GM23338 (cell line): ENCODE measurements at regions not wholly inside any gene's neighbourhood (a gene's known extent, or its start where the extent isn't known, plus 50 kb on each side); places are given as distances from the start of the nearest gene placed in this dataset.

Source experiments
- ATAC-seq: fragments of 200-7000 bp; cut with Tn5 transposase; 3 replicates; pipeline ENCODE4 v1.9.1; 2020
- DNase-seq: peaks from one replicate; pipeline ENCODE4 v3.0.0-alpha.2; 2015; ENCODE audit warnings: low spot score
- H2AFZ ChIP-seq: fragments of 200-600 bp; sonication (generic); 2 replicates; pipeline ENCODE4 v1.8.0; 2016; ENCODE audit warnings: antibody characterized with exemption, mild to moderate bottlenecking, moderate library complexity
- H3F3A ChIP-seq: fragments of 200-600 bp; sonication (generic); replicated peaks from 2 replicates; pipeline ENCODE4 v1.8.0; 2017; ENCODE audit warnings: antibody characterized with exemption, mixed run types, low read depth
- H3K27ac ChIP-seq: fragments of 200-600 bp; sonication (generic); 2 replicates; pipeline ENCODE4 v1.6.1; 2016; ENCODE audit warnings: low read depth
- H3K27me3 ChIP-seq: fragments of 200-600 bp; sonication (generic); 2 replicates; pipeline ENCODE4 v1.8.0; 2016; ENCODE audit warnings: mild to moderate bottlenecking, mixed run types, moderate library complexity; ENCODE audit not compliant: insufficient read depth
- H3K36me3 ChIP-seq: fragments of 200-600 bp; sonication (generic); 2 replicates; pipeline ENCODE4 v1.8.0; 2016; ENCODE audit warnings: mild to moderate bottlenecking; ENCODE audit not compliant: insufficient read depth
- H3K4me1 ChIP-seq: fragments of 200-600 bp; sonication (generic); 2 replicates; pipeline ENCODE4 v1.8.0; 2016; ENCODE audit warnings: mild to moderate bottlenecking, moderate library complexity; ENCODE audit not compliant: insufficient read depth
- H3K4me2 ChIP-seq: fragments of 200-600 bp; sonication (generic); 2 replicates; pipeline ENCODE4 v1.7.1; 2017; ENCODE audit warnings: mixed run types
- H3K4me3 ChIP-seq: fragments of 200-600 bp; sonication (generic); 2 replicates; pipeline ENCODE4 v1.6.1; 2016; ENCODE audit warnings: mixed run types
- H3K79me2 ChIP-seq: fragments of 200-600 bp; sonication (generic); replicated peaks from 2 replicates; pipeline ENCODE4 v1.8.0; 2017; ENCODE audit warnings: mild to moderate bottlenecking; ENCODE audit not compliant: insufficient read depth
- H3K9me2 ChIP-seq: fragments of 200-600 bp; sonication (generic); 2 replicates; pipeline ENCODE4 v1.8.0; 2017; ENCODE audit not compliant: insufficient read depth
- H4K20me1 ChIP-seq: fragments of 200-600 bp; sonication (generic); replicated peaks from 2 replicates; pipeline ENCODE4 v1.8.0; 2017; ENCODE audit warnings: mild to moderate bottlenecking; ENCODE audit not compliant: insufficient read depth
- H3K27ac Mint-ChIP-seq: 2 replicates; pipeline ENCODE4 v1.8.0; 2020; ENCODE audit warnings: inconsistent platforms, mild to moderate bottlenecking, moderate library complexity, mixed read lengths
- H3K27me3 Mint-ChIP-seq: 3 replicates; pipeline ENCODE4 v1.8.0; 2022; ENCODE audit warnings: low read depth, mild to moderate bottlenecking, moderate library complexity, mixed read lengths, inconsistent platforms; ENCODE audit not compliant: insufficient read depth, poor library complexity
- H3K36me3 Mint-ChIP-seq: 3 replicates; pipeline ENCODE4 v1.8.0; 2021; ENCODE audit warnings: low read depth, mild to moderate bottlenecking, inconsistent platforms, moderate library complexity, mixed read lengths
- H3K4me1 Mint-ChIP-seq: 3 replicates; pipeline ENCODE4 v1.8.0; 2020; ENCODE audit warnings: mild to moderate bottlenecking, inconsistent platforms, mixed read lengths
- H3K4me3 Mint-ChIP-seq: 3 replicates; pipeline ENCODE4 v1.8.0; 2021; ENCODE audit warnings: moderate library complexity, mild to moderate bottlenecking, inconsistent platforms, mixed read lengths
- H3K9me3 Mint-ChIP-seq: 3 replicates; pipeline ENCODE4 v1.8.0; 2020; ENCODE audit warnings: moderate library complexity, mild to moderate bottlenecking, inconsistent platforms, mixed read lengths
- CREB1 ChIP-seq: fragments of 250-450 bp; sonication (Bioruptor Pico); IDR thresholded peaks from 2 replicates; pipeline ENCODE4 v1.5.0; 2020; ENCODE audit warnings: low read depth, mild to moderate bottlenecking, moderate library complexity
- EZH2 ChIP-seq: fragments of 200-600 bp; sonication (generic); IDR thresholded peaks from one replicate; pipeline ENCODE4 v1.8.0; 2017; ENCODE audit warnings: antibody characterized with exemption, mild to moderate bottlenecking, low read depth; ENCODE audit not compliant: unreplicated experiment
- EZH2phosphoT487 ChIP-seq: fragments of 200-600 bp; sonication (generic); IDR thresholded peaks from one replicate; pipeline ENCODE4 v1.8.1; 2018; ENCODE audit warnings: antibody characterized with exemption; ENCODE audit not compliant: unreplicated experiment
- JUNB ChIP-seq: IDR thresholded peaks from one replicate; pipeline ENCODE4 v1.6.1; 2016; ENCODE audit warnings: antibody characterized with exemption; ENCODE audit not compliant: unreplicated experiment
- NANOG ChIP-seq: IDR thresholded peaks from 2 replicates; pipeline ENCODE4 v1.6.1; 2016; ENCODE audit warnings: antibody characterized with exemption, borderline replicate concordance
- STAT1 ChIP-seq: IDR thresholded peaks from one replicate; pipeline ENCODE4 v1.6.1; 2016; ENCODE audit warnings: antibody characterized with exemption; ENCODE audit not compliant: unreplicated experiment
- ZNF114 ChIP-seq: fragments of 250-450 bp; sonication (Bioruptor Pico); IDR thresholded peaks from 2 replicates; pipeline ENCODE4 v1.5.0; 2020; ENCODE audit warnings: mild to moderate bottlenecking, moderate library complexity
- ZNF331 ChIP-seq: fragments of 250-450 bp; sonication (Bioruptor Pico); IDR thresholded peaks from 2 replicates; pipeline ENCODE4 v1.5.0; 2020; ENCODE audit warnings: low read depth, mild to moderate bottlenecking, moderate library complexity
- TF ChIP-seq, protein P1 (sequence below): fragments of 250-450 bp; sonication (Bioruptor Pico); IDR thresholded peaks from 2 replicates; pipeline ENCODE4 v1.5.0; 2020; ENCODE audit warnings: mild to moderate bottlenecking, moderate library complexity
- TF ChIP-seq, protein P2 (sequence below), 2 experiments: fragments of 200-600 bp in 1 of 2; sonication (generic) in 1 of 2; conservative IDR thresholded peaks; 2 replicates each; pipeline versions ENCODE4 v1.5.1 to v1.6.1; 2016 to 2017; ENCODE audit warnings: antibody characterized with exemption in 2 of 2, low read depth in 2 of 2, mild to moderate bottlenecking in 2 of 2, moderate library complexity in 1 of 2

DNA sequence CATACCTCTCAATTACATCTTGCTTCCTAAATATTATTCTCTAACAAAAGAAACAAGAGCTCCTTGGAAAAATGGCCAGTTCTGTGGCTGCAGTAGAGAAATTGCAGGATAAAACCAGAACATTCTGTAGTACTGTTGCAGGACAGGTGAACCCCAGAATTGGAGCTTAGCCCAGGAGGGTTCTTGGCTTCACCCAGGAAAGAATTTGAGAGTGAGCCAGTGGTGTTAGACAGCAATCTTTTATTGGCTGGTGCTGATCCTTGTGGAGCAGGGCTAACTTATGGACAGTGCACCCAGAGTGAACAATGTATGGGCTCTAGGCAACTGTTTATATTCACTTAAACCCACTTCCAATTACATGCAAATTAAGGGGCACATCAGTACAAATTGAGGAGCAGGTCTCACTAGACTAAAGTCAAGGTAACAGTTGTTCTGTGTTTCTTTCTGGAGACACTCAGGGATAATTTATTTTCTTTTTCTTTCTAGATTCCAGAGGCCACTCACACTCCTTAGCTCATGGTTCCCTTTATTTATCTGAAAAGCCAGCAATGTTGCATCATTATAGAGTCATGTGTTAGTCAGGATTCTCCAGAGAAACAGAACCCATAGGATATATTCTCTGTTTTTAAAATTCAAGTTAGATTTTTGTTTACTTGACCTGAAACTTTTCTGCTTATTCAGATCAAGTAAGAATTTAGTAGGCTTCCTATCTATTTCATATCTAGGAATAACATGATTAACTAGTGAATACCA is 348.1 kb downstream of the CCDC85A start:
- Histone ChIP-seq H2AFZ (no peak overlapping the region), H3K27ac (no peak overlapping the region), H3F3A (no peaks in the 10 kb centered on the region), H3K4me3 (no peak overlapping the region), H3K4me2 (no peak overlapping the region), H3K36me3 (no peaks in the 10 kb centered on the region), H3K79me2 (no peaks in the 10 kb centered on the region), H4K20me1 (no peaks in the 10 kb centered on the region), H3K27me3 (no peaks in the 10 kb centered on the region), H3K9me2 (no peaks in the 10 kb centered on the region), H3K4me1 (no peaks in the 10 kb centered on the region)
- ATAC-seq (no peak), DNase-seq (no peak)
- no peaks in the 10 kb centered on the region for H3K27me3 Mint-ChIP-seq
- H3K36me3 Mint-ChIP-seq, result no peaks in the 10 kb centered on the region
- H3K4me3 Mint-ChIP-seq, result no peak overlapping the region
- H3K9me3 Mint-ChIP-seq, result no peaks in the 10 kb centered on the region
- peaks cover 4% of the 10 kb centered on the region; the same call in 1 of the 3 replicates for H3K4me1 Mint-ChIP-seq
- H3K27ac Mint-ChIP-seq, result no peak overlapping the region
- TF ChIP-seq ZNF331 (CRISPR knock-in tag), result no peak
- TF ChIP-seq ZNF114 (CRISPR knock-in tag), result no peak

DNA sequence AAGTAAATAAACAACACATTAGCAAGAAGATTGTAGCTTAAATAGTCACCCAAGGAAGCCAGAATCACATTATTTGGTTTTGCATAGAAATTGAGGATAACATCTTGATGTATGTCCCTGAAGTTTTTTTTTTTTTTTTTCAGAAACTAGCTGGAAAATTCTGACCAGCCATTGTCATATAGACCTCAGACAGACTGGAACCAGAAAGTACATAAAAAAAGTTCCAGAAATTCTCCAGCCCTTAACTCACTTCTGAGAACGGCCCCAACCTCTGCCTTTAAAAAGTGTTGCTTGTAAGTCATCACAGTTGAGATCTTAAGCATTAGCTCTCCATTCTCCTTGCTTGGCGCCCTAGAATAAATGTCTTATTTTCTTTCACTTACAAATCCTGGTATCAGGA is 350.5 kb downstream of the CCDC85A start:
- Histone ChIP-seq H3K4me2 (no peak overlapping the region), H3K36me3 (no peaks in the 10 kb centered on the region), H3K27ac (no peak overlapping the region), H3K79me2 (no peaks in the 10 kb centered on the region), H2AFZ (0 out of 2 replicates have a peak overlapping the region, but pooled peaks have one; percentile 21), H3F3A (no peaks in the 10 kb centered on the region), H3K4me1 (no peaks in the 10 kb centered on the region), H3K27me3 (no peaks in the 10 kb centered on the region), H3K9me2 (no peaks in the 10 kb centered on the region), H4K20me1 (no peaks in the 10 kb centered on the region), H3K4me3 (no peak overlapping the region)
- ATAC-seq, result no peak
- Mint-ChIP-seq H3K36me3 (no peaks in the 10 kb centered on the region), H3K4me1 (peaks cover 4% of the 10 kb centered on the region; the same call in 1 of the 3 replicates), H3K27me3 (no peaks in the 10 kb centered on the region), H3K4me3 (no peak overlapping the region), H3K9me3 (peaks cover 1% of the 10 kb centered on the region; the same call in 2 of the 3 replicates), H3K27ac (no peak overlapping the region)
- DNase-seq, result no peak
- TF ChIP-seq EZH2 (no peak), CREB1 (no peak), JUNB (no peak), EZH2phosphoT487 (no peak), STAT1 (no peak), ZNF114 (CRISPR knock-in tag) (no peak), NANOG (no peak)
- TF ChIP-seq, protein P1, sequence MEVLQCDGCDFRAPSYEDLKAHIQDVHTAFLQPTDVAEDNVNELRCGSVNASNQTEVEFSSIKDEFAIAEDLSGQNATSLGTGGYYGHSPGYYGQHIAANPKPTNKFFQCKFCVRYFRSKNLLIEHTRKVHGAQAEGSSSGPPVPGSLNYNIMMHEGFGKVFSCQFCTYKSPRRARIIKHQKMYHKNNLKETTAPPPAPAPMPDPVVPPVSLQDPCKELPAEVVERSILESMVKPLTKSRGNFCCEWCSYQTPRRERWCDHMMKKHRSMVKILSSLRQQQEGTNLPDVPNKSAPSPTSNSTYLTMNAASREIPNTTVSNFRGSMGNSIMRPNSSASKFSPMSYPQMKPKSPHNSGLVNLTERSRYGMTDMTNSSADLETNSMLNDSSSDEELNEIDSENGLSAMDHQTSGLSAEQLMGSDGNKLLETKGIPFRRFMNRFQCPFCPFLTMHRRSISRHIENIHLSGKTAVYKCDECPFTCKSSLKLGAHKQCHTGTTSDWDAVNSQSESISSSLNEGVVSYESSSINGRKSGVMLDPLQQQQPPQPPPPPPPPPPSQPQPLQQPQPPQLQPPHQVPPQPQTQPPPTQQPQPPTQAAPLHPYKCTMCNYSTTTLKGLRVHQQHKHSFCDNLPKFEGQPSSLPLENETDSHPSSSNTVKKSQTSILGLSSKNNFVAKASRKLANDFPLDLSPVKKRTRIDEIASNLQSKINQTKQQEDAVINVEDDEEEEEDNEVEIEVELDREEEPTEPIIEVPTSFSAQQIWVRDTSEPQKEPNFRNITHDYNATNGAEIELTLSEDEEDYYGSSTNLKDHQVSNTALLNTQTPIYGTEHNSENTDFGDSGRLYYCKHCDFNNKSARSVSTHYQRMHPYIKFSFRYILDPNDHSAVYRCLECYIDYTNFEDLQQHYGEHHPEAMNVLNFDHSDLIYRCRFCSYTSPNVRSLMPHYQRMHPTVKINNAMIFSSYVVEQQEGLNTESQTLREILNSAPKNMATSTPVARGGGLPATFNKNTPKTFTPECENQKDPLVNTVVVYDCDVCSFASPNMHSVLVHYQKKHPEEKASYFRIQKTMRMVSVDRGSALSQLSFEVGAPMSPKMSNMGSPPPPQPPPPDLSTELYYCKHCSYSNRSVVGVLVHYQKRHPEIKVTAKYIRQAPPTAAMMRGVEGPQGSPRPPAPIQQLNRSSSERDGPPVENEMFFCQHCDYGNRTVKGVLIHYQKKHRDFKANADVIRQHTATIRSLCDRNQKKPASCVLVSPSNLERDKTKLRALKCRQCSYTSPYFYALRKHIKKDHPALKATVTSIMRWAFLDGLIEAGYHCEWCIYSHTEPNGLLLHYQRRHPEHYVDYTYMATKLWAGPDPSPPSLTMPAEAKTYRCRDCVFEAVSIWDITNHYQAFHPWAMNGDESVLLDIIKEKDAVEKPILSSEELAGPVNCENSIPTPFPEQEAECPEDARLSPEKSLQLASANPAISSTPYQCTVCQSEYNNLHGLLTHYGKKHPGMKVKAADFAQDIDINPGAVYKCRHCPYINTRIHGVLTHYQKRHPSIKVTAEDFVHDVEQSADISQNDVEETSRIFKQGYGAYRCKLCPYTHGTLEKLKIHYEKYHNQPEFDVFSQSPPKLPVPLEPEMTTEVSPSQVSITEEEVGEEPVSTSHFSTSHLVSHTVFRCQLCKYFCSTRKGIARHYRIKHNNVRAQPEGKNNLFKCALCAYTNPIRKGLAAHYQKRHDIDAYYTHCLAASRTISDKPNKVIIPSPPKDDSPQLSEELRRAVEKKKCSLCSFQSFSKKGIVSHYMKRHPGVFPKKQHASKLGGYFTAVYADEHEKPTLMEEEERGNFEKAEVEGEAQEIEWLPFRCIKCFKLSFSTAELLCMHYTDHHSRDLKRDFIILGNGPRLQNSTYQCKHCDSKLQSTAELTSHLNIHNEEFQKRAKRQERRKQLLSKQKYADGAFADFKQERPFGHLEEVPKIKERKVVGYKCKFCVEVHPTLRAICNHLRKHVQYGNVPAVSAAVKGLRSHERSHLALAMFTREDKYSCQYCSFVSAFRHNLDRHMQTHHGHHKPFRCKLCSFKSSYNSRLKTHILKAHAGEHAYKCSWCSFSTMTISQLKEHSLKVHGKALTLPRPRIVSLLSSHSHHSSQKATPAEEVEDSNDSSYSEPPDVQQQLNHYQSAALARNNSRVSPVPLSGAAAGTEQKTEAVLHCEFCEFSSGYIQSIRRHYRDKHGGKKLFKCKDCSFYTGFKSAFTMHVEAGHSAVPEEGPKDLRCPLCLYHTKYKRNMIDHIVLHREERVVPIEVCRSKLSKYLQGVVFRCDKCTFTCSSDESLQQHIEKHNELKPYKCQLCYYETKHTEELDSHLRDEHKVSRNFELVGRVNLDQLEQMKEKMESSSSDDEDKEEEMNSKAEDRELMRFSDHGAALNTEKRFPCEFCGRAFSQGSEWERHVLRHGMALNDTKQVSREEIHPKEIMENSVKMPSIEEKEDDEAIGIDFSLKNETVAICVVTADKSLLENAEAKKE, result no peak
- TF ChIP-seq, protein P2, sequence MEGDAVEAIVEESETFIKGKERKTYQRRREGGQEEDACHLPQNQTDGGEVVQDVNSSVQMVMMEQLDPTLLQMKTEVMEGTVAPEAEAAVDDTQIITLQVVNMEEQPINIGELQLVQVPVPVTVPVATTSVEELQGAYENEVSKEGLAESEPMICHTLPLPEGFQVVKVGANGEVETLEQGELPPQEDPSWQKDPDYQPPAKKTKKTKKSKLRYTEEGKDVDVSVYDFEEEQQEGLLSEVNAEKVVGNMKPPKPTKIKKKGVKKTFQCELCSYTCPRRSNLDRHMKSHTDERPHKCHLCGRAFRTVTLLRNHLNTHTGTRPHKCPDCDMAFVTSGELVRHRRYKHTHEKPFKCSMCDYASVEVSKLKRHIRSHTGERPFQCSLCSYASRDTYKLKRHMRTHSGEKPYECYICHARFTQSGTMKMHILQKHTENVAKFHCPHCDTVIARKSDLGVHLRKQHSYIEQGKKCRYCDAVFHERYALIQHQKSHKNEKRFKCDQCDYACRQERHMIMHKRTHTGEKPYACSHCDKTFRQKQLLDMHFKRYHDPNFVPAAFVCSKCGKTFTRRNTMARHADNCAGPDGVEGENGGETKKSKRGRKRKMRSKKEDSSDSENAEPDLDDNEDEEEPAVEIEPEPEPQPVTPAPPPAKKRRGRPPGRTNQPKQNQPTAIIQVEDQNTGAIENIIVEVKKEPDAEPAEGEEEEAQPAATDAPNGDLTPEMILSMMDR (conservative IDR thresholded peaks at IDR 0.05; ENCODE audit: low read depth in 2 of 2), result no peak
